ENCODE measurements at regions not wholly inside any gene's neighbourhood (a gene's known extent, or its start where the extent isn't known, plus 50 kb on each side); places are given as distances from the start of the nearest gene placed in this dataset.

DNA sequence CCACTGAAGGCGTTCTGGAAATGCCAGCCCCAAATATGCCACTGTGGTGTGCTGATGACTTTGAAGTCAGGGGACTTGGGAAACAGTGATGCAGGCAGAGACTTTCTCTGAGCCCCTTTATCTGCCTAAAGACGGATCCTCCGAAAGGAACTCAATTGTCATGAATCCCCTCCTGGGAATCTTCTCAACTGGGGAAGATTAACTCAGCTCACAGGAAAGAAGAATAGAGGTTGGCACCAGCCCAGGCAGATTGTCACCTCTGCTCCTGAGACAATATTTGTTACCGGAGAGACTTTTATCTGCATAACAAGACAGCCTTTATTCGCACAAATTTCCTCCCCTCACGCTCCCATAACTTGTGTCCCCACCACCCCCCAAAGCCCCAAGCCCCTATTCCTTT is 414.4 kb downstream of the FUT8 start:
- Histone ChIP-seq H3K4me3 (no peak overlapping the region), H3K4me1 (peaks cover 0 to 6% (median 2%) of the 10 kb centered on the region in 6 donors), H3K27me3 (replicated peaks in 1 of 7) (no peaks in the 10 kb centered on the region), H3K9me3 (no peaks in the 10 kb centered on the region), H3K27ac (no peak overlapping the region), H3K36me3 (no peaks in the 10 kb centered on the region)
- no peak for TF ChIP-seq CTCF (IDR thresholded peaks at IDR 0.05 in 8 of 11, conservative IDR thresholded peaks at IDR 0.05 in 3 of 11)
- TF ChIP-seq POLR2AphosphoS5 (IDR thresholded peaks at IDR 0.05), result no peak
- no peak for TF ChIP-seq POLR2A (IDR thresholded peaks at IDR 0.05)
- DNase-seq, result no peak
- 79 to 85% (median 85%) methylated on average over 6 of the region's 6 CpGs for WGBS, 5 donors
- intact Hi-C loops (cut with DNase I; ENCODE audit: low total_unique reads), result no loop called here

DNA sequence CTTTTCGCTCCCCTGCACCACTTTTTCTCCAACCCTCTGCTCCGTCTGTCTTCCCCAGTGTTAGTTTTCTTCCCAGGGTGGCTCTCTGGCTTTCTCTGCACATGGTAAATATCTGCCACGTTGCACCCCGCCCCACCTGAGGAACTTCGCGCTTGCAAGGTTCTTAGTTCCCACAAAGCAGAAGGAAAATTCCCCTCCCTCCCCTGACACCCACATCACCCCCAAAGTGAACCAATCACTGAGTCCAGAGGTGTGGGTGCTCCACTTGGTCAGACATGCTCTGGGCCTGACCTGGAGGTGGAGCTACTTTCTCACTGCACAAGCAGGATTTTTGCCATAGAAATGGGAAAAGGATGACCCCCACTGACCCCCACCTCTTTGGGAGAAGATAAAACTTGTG is 415.0 kb downstream of the FUT8 start:
- H3K27me3 ChIP-seq (replicated peaks in 1 of 7), result no peaks in the 10 kb centered on the region
- TF ChIP-seq POLR2AphosphoS5 (IDR thresholded peaks at IDR 0.05), result no peak
- H3K4me1 ChIP-seq, result peaks cover 0 to 6% (median 2%) of the 10 kb centered on the region in 6 donors
- no peak overlapping the region for H3K4me3 ChIP-seq
- H3K36me3 ChIP-seq, result no peaks in the 10 kb centered on the region
- DNase-seq, result no peak
- no peak overlapping the region for H3K27ac ChIP-seq
- intact Hi-C loops (cut with DNase I; ENCODE audit: low total_unique reads), result no loop called here
- H3K9me3 ChIP-seq, result no peaks in the 10 kb centered on the region
- 82 to 89% (median 85%) methylated on average over 6 of the region's 6 CpGs for WGBS, 5 donors

GRCh38 chr14:65828396-65828795 is 415.9 kb downstream of the FUT8 start:
- Histone ChIP-seq H3K9me3 (no peaks in the 10 kb centered on the region), H3K4me1 (peaks cover 0 to 9% (median 3%) of the 10 kb centered on the region in 6 donors), H3K27ac (no peak overlapping the region), H3K27me3 (replicated peaks in 1 of 7) (no peaks in the 10 kb centered on the region), H3K36me3 (no peaks in the 10 kb centered on the region), H3K4me3 (no peak overlapping the region)
- WGBS, 5 donors, result 76 to 90% (median 88%) methylated on average over 4 of the region's 4 CpGs
- no peak for TF ChIP-seq CTCF (IDR thresholded peaks at IDR 0.05 in 8 of 11, conservative IDR thresholded peaks at IDR 0.05 in 3 of 11)
- TF ChIP-seq POLR2AphosphoS5 (IDR thresholded peaks at IDR 0.05), result no peak
- TF ChIP-seq POLR2A (IDR thresholded peaks at IDR 0.05), result no peak
- no peak for DNase-seq
- intact Hi-C loops (cut with DNase I; ENCODE audit: low total_unique reads), result no loop called here

DNA sequence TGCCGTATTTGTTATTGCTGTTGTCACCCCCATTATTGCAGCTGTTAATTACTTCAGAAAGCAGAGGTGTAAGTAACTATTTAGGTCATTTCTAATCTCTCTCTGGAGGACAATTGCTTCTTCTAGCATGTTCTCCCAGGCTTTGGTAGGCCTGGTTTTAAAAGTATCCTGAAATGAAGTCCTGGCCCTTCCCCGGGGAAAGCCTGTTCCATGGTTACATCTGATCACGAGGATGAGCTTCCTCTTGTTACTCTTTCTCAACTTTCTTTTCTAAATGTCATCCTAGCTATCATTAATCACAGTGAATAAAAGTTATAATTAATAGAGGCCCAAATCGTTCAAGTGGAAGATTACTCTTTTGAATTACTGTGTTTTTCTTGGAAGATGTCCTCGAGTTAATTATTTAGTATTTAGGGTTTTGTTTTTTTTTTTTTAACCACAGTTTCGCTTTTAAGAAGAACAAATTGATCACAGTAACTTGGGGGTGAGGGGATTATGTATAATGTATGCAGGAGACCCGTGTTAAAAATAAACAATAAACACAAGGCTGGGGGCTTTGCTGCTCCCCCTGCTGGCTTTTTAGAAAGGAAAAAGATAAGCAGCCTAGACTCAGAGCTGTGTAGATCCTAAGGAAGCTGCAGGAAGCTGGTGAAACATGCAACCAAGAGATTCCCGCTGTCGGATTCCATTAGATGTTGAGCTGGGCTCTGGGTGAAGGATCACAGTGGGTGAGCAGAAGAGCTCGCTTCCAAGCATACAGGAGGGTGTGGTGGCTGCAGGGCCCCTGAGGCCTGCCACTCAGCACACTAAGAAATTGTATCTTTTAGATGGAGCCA is 420.1 kb downstream of the FUT8 start:
- TF ChIP-seq CTCF (IDR thresholded peaks at IDR 0.05 in 8 of 11, conservative IDR thresholded peaks at IDR 0.05 in 3 of 11) (peak in 1 of 11 experiments; percentile 25), POLR2A (IDR thresholded peaks at IDR 0.05) (no peak), POLR2AphosphoS5 (IDR thresholded peaks at IDR 0.05) (no peak)
- 50 to 70% (median 58%) methylated on average over 10 of the region's 10 CpGs for WGBS, 5 donors
- H3K27me3 ChIP-seq (replicated peaks in 1 of 7), result no peaks in the 10 kb centered on the region
- intact Hi-C loops (cut with DNase I; ENCODE audit: low total_unique reads), result no loop called here
- no peak for DNase-seq
- no peaks in the 10 kb centered on the region for H3K36me3 ChIP-seq
- no peak overlapping the region for H3K4me3 ChIP-seq
- peaks cover 0 to 4% (median 0%) of the 10 kb centered on the region in 6 donors for H3K4me1 ChIP-seq
- H3K27ac ChIP-seq, result no peak overlapping the region
- no peaks in the 10 kb centered on the region for H3K9me3 ChIP-seq
